ENCODE measurements at regions not wholly inside any gene's neighbourhood (a gene's known extent, or its start where the extent isn't known, plus 50 kb on each side); places are given as distances from the start of the nearest gene placed in this dataset.

DNA sequence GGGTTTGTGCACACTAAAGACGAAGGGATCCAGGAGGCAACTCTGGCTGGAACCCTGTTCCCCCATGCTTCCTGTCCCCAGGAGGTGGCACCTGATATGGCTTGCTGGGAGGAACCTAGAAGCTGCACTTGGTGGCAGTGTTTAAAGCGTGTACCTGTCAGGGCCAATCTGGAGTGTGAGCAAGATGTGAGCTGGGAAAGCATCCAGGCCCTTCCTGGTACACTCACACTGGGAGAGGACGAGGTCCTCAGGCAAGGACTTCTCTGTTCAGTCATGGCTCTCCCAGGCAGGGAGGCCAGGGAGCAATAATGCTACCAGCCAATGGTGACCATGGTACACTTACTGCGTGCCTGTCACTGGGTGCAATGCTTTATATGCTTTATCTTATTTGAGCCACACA is 130.7 kb upstream of the NECTIN1 start:
- POLR2A ChIA-PET: no interaction called here
- no peak for DNase-seq
- no peaks in the 10 kb centered on the region for H3K27me3 Mint-ChIP-seq (ENCODE audit: insufficient read depth, unreplicated experiment)
- Histone ChIP-seq H3K9me3 (no peaks in the 10 kb centered on the region), H3K27me3 (replicated peaks; ENCODE audit: control insufficient read depth, insufficient read depth, low read length) (no peaks in the 10 kb centered on the region), H3K4me3 (ENCODE audit: low read depth, low read length) (no peak overlapping the region), H3K36me3 (ENCODE audit: control insufficient read depth, insufficient read depth, low read length) (no peaks in the 10 kb centered on the region), H3K4me1 (peaks cover 12% of the 10 kb centered on the region)
- no peak overlapping the region for H3K4me3 Mint-ChIP-seq (ENCODE audit: unreplicated experiment)
- intact Hi-C loops (cut with micrococcal nuclease; ENCODE audit: unreplicated experiment): no loop called here
- H3K27ac Mint-ChIP-seq (ENCODE audit: unreplicated experiment): no peak overlapping the region
- no peaks in the 10 kb centered on the region for H3K9me3 Mint-ChIP-seq (ENCODE audit: unreplicated experiment)
- TF ChIP-seq, protein P1, sequence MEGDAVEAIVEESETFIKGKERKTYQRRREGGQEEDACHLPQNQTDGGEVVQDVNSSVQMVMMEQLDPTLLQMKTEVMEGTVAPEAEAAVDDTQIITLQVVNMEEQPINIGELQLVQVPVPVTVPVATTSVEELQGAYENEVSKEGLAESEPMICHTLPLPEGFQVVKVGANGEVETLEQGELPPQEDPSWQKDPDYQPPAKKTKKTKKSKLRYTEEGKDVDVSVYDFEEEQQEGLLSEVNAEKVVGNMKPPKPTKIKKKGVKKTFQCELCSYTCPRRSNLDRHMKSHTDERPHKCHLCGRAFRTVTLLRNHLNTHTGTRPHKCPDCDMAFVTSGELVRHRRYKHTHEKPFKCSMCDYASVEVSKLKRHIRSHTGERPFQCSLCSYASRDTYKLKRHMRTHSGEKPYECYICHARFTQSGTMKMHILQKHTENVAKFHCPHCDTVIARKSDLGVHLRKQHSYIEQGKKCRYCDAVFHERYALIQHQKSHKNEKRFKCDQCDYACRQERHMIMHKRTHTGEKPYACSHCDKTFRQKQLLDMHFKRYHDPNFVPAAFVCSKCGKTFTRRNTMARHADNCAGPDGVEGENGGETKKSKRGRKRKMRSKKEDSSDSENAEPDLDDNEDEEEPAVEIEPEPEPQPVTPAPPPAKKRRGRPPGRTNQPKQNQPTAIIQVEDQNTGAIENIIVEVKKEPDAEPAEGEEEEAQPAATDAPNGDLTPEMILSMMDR (IDR thresholded peaks at IDR 0.05; ENCODE audit: insufficient read depth in 1 of 2, low read depth in 1 of 2, low read length in 1 of 2, severe bottlenecking in 1 of 2, unreplicated experiment in 1 of 2): no peak
- H3K36me3 Mint-ChIP-seq (ENCODE audit: insufficient read depth, unreplicated experiment): no peaks in the 10 kb centered on the region
- H3K4me1 Mint-ChIP-seq (ENCODE audit: low read depth, unreplicated experiment): peaks cover 11% of the 10 kb centered on the region
- no TSS peak for BruUV-seq (replicated peaks)
- CTCF ChIA-PET: no interaction called here

DNA sequence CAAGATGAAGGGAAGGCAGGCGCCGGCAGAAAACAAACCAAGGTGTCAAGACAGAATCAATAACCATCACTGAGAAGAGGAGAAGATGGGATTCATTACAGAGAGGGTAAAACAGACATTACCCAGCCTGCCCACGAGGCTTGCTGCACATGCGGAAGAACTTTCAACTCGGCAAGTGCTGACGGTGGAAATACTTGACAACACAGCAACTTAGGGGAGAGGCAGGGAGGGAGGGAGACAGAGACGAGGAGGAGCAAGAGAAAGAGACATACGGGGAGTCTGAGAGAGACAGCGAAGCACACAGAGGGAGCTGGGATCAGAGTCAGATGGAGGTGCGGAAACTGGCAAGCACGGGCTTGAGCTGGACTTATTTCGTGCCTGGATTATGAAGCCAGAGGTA is 129.3 kb upstream of the NECTIN1 start:
- H3K4me3 Mint-ChIP-seq (ENCODE audit: unreplicated experiment): no peak overlapping the region
- no peaks in the 10 kb centered on the region for H3K36me3 Mint-ChIP-seq (ENCODE audit: insufficient read depth, unreplicated experiment)
- no peaks in the 10 kb centered on the region for H3K4me1 ChIP-seq
- ChIA-PET POLR2A (no interaction called here), CTCF (interaction anchor here (1.0 kb wide), 1 partner anchor 16 kb away, joined by 3 read pairs; no protein-coding TSS in a partner anchor)
- no peaks in the 10 kb centered on the region for H3K27me3 Mint-ChIP-seq (ENCODE audit: insufficient read depth, unreplicated experiment)
- TF ChIP-seq, protein P1 (IDR thresholded peaks at IDR 0.05; ENCODE audit: insufficient read depth in 1 of 2, low read depth in 1 of 2, low read length in 1 of 2, severe bottlenecking in 1 of 2, unreplicated experiment in 1 of 2): no peak
- intact Hi-C loops (cut with micrococcal nuclease; ENCODE audit: unreplicated experiment): no loop called here
- BruUV-seq (replicated peaks): no TSS peak
- H3K9me3 ChIP-seq: no peaks in the 10 kb centered on the region
- H3K27me3 ChIP-seq (replicated peaks; ENCODE audit: control insufficient read depth, insufficient read depth, low read length): no peaks in the 10 kb centered on the region
- H3K9me3 Mint-ChIP-seq (ENCODE audit: unreplicated experiment): no peaks in the 10 kb centered on the region
- no peak overlapping the region for H3K4me3 ChIP-seq (ENCODE audit: low read depth, low read length)
- H3K36me3 ChIP-seq (ENCODE audit: control insufficient read depth, insufficient read depth, low read length): no peaks in the 10 kb centered on the region
- no peak for DNase-seq
- no peaks in the 10 kb centered on the region for H3K4me1 Mint-ChIP-seq (ENCODE audit: low read depth, unreplicated experiment)
- no peak overlapping the region for H3K27ac Mint-ChIP-seq (ENCODE audit: unreplicated experiment)

DNA sequence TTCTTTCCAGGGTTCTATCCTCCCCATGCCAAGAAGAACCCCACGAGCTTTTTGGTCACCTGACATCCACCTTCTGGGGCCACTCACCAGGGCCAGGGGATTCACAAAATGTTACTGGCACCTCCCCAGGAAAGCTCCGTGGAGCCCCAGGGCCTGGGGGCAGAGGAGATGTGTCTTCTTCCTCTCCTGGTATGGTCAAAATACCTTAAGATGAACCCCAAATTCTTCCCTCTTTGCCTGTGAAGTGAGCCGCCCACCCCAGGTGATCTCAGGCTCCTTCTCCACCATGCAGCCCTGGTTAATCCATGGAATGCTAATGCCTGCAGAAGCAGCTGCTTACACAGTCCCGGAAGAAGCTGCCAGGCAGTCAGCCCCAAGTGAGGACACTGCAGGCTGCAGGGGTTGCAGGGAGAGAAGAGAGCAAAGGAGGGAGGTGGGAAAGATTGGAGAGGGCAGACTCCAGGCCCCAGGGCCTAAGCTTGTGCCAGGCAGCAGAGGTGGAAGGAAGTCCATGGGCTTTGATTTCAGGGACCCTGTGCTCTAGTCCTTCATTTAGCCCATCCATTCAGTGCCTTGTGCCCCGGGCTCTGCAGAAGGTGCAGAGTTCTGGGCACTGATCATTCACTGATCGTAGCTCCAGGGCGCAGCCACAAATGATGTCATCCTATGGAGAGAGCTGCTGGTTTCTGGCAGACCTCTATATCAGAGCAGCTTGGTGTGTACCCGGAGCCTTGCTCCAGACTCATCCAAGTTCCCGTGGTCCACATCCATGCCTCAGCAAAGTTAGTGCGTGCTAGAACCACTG is 127.9 kb upstream of the NECTIN1 start:
- TF ChIP-seq, protein P1 (IDR thresholded peaks at IDR 0.05; ENCODE audit: insufficient read depth in 1 of 2, low read depth in 1 of 2, low read length in 1 of 2, severe bottlenecking in 1 of 2, unreplicated experiment in 1 of 2): no peak
- Histone ChIP-seq H3K36me3 (ENCODE audit: control insufficient read depth, insufficient read depth, low read length) (no peaks in the 10 kb centered on the region), H3K4me1 (peaks cover 9% of the 10 kb centered on the region), H3K4me3 (ENCODE audit: low read depth, low read length) (no peak overlapping the region), H3K9me3 (no peaks in the 10 kb centered on the region), H3K27me3 (replicated peaks; ENCODE audit: control insufficient read depth, insufficient read depth, low read length) (no peaks in the 10 kb centered on the region)
- DNase-seq: no peak
- H3K27ac Mint-ChIP-seq (ENCODE audit: unreplicated experiment): no peak overlapping the region
- no peaks in the 10 kb centered on the region for H3K36me3 Mint-ChIP-seq (ENCODE audit: insufficient read depth, unreplicated experiment)
- CTCF ChIA-PET: interaction anchor here (0.8 kb wide), 1 partner anchor 9 kb away, joined by 4 read pairs; no protein-coding TSS in a partner anchor
- no TSS peak for BruUV-seq (replicated peaks)
- no peaks in the 10 kb centered on the region for H3K4me1 Mint-ChIP-seq (ENCODE audit: low read depth, unreplicated experiment)
- no peaks in the 10 kb centered on the region for H3K9me3 Mint-ChIP-seq (ENCODE audit: unreplicated experiment)
- H3K4me3 Mint-ChIP-seq (ENCODE audit: unreplicated experiment): no peak overlapping the region
- POLR2A ChIA-PET: no interaction called here
- H3K27me3 Mint-ChIP-seq (ENCODE audit: insufficient read depth, unreplicated experiment): no peaks in the 10 kb centered on the region
- intact Hi-C loops (cut with micrococcal nuclease; ENCODE audit: unreplicated experiment): no loop called here

Data from Caco-2 (cell line).